WTC11 (cell line): ENCODE measurements at regions not wholly inside any gene's neighbourhood (a gene's known extent, or its start where the extent isn't known, plus 50 kb on each side); places are given as distances from the start of the nearest gene placed in this dataset.

Experiments used
- AR ChIP-seq: fragments of 250-450 bp; sonication (Bioruptor Pico); IDR thresholded peaks from 2 replicates; pipeline ENCODE4 v1.9.0; 2021; ENCODE audit warnings: mild to moderate bottlenecking
- MXD4 ChIP-seq: fragments of 250-450 bp; sonication (Bioruptor Pico); IDR thresholded peaks from 2 replicates; pipeline ENCODE4 v1.8.0; 2021; ENCODE audit warnings: mild to moderate bottlenecking, moderate library complexity, borderline replicate concordance
- SP1 ChIP-seq: sonication (generic); formaldehyde crosslinking; conservative IDR thresholded peaks from 2 replicates; pipeline ENCODE4 v1.8.1; 2022; ENCODE audit warnings: missing genetic modification reagents
- STAT6 ChIP-seq: sonication (generic); formaldehyde crosslinking; conservative IDR thresholded peaks from 2 replicates; pipeline ENCODE4 v1.8.1; 2023; ENCODE audit warnings: mild to moderate bottlenecking, low read depth, missing genetic modification reagents, moderate library complexity
- ZNF263 ChIP-seq: sonication (generic); formaldehyde crosslinking; IDR thresholded peaks from 2 replicates; pipeline ENCODE4 v1.8.1; 2022; ENCODE audit warnings: low read depth, mild to moderate bottlenecking, moderate library complexity, missing genetic modification reagents
- ZNF416 ChIP-seq: fragments of 250-450 bp; sonication (Bioruptor Pico); IDR thresholded peaks from 2 replicates; pipeline ENCODE4 v1.9.0; 2021; ENCODE audit warnings: mild to moderate bottlenecking, inconsistent platforms
- ZNF512 ChIP-seq: sonication (generic); formaldehyde crosslinking; IDR thresholded peaks from 2 replicates; pipeline ENCODE4 v1.8.1; 2022; ENCODE audit warnings: missing genetic modification reagents, borderline replicate concordance
- TF ChIP-seq, protein P1 (sequence below): sonication (generic); formaldehyde crosslinking; IDR thresholded peaks from 2 replicates; pipeline ENCODE4 v1.8.0; 2022; ENCODE audit warnings: mild to moderate bottlenecking, missing genetic modification reagents
- TF ChIP-seq, protein P2 (sequence below): fragments of 200-600 bp; IDR thresholded peaks from 2 replicates; pipeline ENCODE4 v1.8.0; 2022; ENCODE audit warnings: antibody characterized with exemption
- TF ChIP-seq, protein P3 (sequence below): sonication (generic); formaldehyde crosslinking; IDR thresholded peaks from 2 replicates; pipeline ENCODE4 v1.8.0; 2023; ENCODE audit warnings: missing genetic modification reagents, mild to moderate bottlenecking, borderline replicate concordance
- TF ChIP-seq, protein P4 (sequence below): sonication (generic); formaldehyde crosslinking; IDR thresholded peaks from 2 replicates; pipeline ENCODE4 v1.8.0; 2022; ENCODE audit warnings: missing genetic modification reagents

GRCh38 chr1:96634883-96635282 lies 86.7 kb upstream of the PTBP2 start:
- TF ChIP-seq, protein P1, sequence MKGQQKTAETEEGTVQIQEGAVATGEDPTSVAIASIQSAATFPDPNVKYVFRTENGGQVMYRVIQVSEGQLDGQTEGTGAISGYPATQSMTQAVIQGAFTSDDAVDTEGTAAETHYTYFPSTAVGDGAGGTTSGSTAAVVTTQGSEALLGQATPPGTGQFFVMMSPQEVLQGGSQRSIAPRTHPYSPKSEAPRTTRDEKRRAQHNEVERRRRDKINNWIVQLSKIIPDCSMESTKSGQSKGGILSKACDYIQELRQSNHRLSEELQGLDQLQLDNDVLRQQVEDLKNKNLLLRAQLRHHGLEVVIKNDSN = no peak
- TF ChIP-seq, protein P2, sequence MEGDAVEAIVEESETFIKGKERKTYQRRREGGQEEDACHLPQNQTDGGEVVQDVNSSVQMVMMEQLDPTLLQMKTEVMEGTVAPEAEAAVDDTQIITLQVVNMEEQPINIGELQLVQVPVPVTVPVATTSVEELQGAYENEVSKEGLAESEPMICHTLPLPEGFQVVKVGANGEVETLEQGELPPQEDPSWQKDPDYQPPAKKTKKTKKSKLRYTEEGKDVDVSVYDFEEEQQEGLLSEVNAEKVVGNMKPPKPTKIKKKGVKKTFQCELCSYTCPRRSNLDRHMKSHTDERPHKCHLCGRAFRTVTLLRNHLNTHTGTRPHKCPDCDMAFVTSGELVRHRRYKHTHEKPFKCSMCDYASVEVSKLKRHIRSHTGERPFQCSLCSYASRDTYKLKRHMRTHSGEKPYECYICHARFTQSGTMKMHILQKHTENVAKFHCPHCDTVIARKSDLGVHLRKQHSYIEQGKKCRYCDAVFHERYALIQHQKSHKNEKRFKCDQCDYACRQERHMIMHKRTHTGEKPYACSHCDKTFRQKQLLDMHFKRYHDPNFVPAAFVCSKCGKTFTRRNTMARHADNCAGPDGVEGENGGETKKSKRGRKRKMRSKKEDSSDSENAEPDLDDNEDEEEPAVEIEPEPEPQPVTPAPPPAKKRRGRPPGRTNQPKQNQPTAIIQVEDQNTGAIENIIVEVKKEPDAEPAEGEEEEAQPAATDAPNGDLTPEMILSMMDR = no peak
- TF ChIP-seq SP1 = no peak
- no peak for TF ChIP-seq STAT6 (CRISPR knock-in tag)
- TF ChIP-seq ZNF263 = no peak
- TF ChIP-seq, protein P3, sequence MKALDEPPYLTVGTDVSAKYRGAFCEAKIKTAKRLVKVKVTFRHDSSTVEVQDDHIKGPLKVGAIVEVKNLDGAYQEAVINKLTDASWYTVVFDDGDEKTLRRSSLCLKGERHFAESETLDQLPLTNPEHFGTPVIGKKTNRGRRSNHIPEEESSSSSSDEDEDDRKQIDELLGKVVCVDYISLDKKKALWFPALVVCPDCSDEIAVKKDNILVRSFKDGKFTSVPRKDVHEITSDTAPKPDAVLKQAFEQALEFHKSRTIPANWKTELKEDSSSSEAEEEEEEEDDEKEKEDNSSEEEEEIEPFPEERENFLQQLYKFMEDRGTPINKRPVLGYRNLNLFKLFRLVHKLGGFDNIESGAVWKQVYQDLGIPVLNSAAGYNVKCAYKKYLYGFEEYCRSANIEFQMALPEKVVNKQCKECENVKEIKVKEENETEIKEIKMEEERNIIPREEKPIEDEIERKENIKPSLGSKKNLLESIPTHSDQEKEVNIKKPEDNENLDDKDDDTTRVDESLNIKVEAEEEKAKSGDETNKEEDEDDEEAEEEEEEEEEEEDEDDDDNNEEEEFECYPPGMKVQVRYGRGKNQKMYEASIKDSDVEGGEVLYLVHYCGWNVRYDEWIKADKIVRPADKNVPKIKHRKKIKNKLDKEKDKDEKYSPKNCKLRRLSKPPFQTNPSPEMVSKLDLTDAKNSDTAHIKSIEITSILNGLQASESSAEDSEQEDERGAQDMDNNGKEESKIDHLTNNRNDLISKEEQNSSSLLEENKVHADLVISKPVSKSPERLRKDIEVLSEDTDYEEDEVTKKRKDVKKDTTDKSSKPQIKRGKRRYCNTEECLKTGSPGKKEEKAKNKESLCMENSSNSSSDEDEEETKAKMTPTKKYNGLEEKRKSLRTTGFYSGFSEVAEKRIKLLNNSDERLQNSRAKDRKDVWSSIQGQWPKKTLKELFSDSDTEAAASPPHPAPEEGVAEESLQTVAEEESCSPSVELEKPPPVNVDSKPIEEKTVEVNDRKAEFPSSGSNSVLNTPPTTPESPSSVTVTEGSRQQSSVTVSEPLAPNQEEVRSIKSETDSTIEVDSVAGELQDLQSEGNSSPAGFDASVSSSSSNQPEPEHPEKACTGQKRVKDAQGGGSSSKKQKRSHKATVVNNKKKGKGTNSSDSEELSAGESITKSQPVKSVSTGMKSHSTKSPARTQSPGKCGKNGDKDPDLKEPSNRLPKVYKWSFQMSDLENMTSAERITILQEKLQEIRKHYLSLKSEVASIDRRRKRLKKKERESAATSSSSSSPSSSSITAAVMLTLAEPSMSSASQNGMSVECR (CRISPR knock-in tag) = no peak
- TF ChIP-seq, protein P4, sequence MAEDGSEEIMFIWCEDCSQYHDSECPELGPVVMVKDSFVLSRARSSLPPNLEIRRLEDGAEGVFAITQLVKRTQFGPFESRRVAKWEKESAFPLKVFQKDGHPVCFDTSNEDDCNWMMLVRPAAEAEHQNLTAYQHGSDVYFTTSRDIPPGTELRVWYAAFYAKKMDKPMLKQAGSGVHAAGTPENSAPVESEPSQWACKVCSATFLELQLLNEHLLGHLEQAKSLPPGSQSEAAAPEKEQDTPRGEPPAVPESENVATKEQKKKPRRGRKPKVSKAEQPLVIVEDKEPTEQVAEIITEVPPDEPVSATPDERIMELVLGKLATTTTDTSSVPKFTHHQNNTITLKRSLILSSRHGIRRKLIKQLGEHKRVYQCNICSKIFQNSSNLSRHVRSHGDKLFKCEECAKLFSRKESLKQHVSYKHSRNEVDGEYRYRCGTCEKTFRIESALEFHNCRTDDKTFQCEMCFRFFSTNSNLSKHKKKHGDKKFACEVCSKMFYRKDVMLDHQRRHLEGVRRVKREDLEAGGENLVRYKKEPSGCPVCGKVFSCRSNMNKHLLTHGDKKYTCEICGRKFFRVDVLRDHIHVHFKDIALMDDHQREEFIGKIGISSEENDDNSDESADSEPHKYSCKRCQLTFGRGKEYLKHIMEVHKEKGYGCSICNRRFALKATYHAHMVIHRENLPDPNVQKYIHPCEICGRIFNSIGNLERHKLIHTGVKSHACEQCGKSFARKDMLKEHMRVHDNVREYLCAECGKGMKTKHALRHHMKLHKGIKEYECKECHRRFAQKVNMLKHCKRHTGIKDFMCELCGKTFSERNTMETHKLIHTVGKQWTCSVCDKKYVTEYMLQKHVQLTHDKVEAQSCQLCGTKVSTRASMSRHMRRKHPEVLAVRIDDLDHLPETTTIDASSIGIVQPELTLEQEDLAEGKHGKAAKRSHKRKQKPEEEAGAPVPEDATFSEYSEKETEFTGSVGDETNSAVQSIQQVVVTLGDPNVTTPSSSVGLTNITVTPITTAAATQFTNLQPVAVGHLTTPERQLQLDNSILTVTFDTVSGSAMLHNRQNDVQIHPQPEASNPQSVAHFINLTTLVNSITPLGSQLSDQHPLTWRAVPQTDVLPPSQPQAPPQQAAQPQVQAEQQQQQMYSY (CRISPR knock-in tag) = no peak
- no peak for TF ChIP-seq MXD4 (CRISPR knock-in tag)
- TF ChIP-seq ZNF416 (CRISPR knock-in tag) = no peak
- TF ChIP-seq AR = no peak
- no peak for TF ChIP-seq ZNF512 (CRISPR knock-in tag)
